Lung (tissue), 11 donors: ENCODE measurements at regions not wholly inside any gene's neighbourhood (a gene's known extent, or its start where the extent isn't known, plus 50 kb on each side); places are given as distances from the start of the nearest gene placed in this dataset.

Experiments
- ATAC-seq: fragments of 200-7000 bp; cut with Tn5 transposase; one replicate; pipeline ENCODE4 v1.9.1; 2020; ENCODE audit warnings: moderate number of reproducible peaks; ENCODE audit not compliant: insufficient read depth, low FRiP score
- DNase-seq, 3 donors: peaks; one replicate each; pipeline ENCODE4 v3.0.0-alpha.2; 2013 to 2017
- H3K27ac ChIP-seq, 2 donors: one replicate each; pipeline ENCODE4 v1.5.1; 2013; ENCODE audit warnings: mild to moderate bottlenecking in 2 of 2, moderate library complexity in 2 of 2, control low read depth in 1 of 2, inconsistent platforms in 1 of 2, low read depth in 1 of 2, low read length in 1 of 2
- H3K27me3 ChIP-seq, 3 donors: one replicate each; pipeline ENCODE4 v1.5.1; 2013; ENCODE audit warnings: low read length in 2 of 3; ENCODE audit not compliant: control insufficient read depth in 3 of 3, insufficient read depth in 3 of 3
- H3K36me3 ChIP-seq, 4 donors: one replicate each; pipeline ENCODE4 v1.5.1; 2013; ENCODE audit warnings: low read length in 4 of 4, mild to moderate bottlenecking in 1 of 4, moderate library complexity in 1 of 4; ENCODE audit not compliant: control insufficient read depth in 4 of 4, insufficient read depth in 4 of 4
- H3K4me1 ChIP-seq, 5 donors: one replicate each; pipeline ENCODE4 v1.5.1; 2013; ENCODE audit warnings: low read length in 5 of 5, mild to moderate bottlenecking in 2 of 5, moderate library complexity in 1 of 5; ENCODE audit not compliant: control insufficient read depth in 5 of 5, insufficient read depth in 5 of 5
- H3K4me3 ChIP-seq: one replicate; pipeline ENCODE4 v1.5.1; 2013; ENCODE audit warnings: mild to moderate bottlenecking, control low read depth, moderate library complexity
- H3K9ac ChIP-seq, 2 donors: one replicate each; pipeline ENCODE4 v1.5.1; 2013; ENCODE audit warnings: low read length in 2 of 2, control low read depth in 1 of 2; ENCODE audit not compliant: insufficient read depth in 1 of 2
- H3K9me3 ChIP-seq, 4 donors: one replicate each; pipeline ENCODE4 v1.5.1; 2013; ENCODE audit warnings: low read length in 3 of 4, mild to moderate bottlenecking in 1 of 4, moderate library complexity in 1 of 4; ENCODE audit not compliant: control insufficient read depth in 4 of 4, insufficient read depth in 3 of 4
- WGBS, 2 donors: extraction: QIAGEN DNeasy Blood & Tissue Kit; methylation state at CpG; one replicate each; pipeline ENCODE4 v1.1.7; 2013; 5-methylcytosine and 5-hydroxymethylcytosine counted together
- TF ChIP-seq, protein P1 (sequence below): IDR thresholded peaks from 2 replicates; pipeline ENCODE4 v1.5.1; 2012; ENCODE audit warnings: mild to moderate bottlenecking; ENCODE audit errors: control extremely low read depth, extremely low read depth
- donor health status: control.
- donor health status: control.
- donor health status: Bipolar disorder and iron deficiency.
- donor health status: healthy.
- donor health status: DM: yes; HTN: yes; CAD: no.

- no peak for DNase-seq
- H3K27me3 ChIP-seq = no peaks in the 10 kb centered on the region
- H3K36me3 ChIP-seq = no peaks in the 10 kb centered on the region
- WGBS, 2 donors = 77 to 83% methylated on average over 7 of the region's 7 CpGs
- H3K9ac ChIP-seq = no peak overlapping the region
- H3K27ac ChIP-seq = no peak overlapping the region
- no peak for ATAC-seq
- H3K4me1 ChIP-seq = no peaks in the 10 kb centered on the region
- TF ChIP-seq, protein P1, sequence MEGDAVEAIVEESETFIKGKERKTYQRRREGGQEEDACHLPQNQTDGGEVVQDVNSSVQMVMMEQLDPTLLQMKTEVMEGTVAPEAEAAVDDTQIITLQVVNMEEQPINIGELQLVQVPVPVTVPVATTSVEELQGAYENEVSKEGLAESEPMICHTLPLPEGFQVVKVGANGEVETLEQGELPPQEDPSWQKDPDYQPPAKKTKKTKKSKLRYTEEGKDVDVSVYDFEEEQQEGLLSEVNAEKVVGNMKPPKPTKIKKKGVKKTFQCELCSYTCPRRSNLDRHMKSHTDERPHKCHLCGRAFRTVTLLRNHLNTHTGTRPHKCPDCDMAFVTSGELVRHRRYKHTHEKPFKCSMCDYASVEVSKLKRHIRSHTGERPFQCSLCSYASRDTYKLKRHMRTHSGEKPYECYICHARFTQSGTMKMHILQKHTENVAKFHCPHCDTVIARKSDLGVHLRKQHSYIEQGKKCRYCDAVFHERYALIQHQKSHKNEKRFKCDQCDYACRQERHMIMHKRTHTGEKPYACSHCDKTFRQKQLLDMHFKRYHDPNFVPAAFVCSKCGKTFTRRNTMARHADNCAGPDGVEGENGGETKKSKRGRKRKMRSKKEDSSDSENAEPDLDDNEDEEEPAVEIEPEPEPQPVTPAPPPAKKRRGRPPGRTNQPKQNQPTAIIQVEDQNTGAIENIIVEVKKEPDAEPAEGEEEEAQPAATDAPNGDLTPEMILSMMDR = no peak
- no peaks in the 10 kb centered on the region for H3K9me3 ChIP-seq
- no peak overlapping the region for H3K4me3 ChIP-seq
Measured at GRCh38 chr6:98695091-98695801, 139.1 kb upstream of the POU3F2 start.

- ATAC-seq (no peak), DNase-seq (no peak)
- Histone ChIP-seq H3K9ac (no peak overlapping the region), H3K27ac (no peak overlapping the region), H3K4me3 (no peak overlapping the region), H3K36me3 (no peaks in the 10 kb centered on the region), H3K4me1 (no peaks in the 10 kb centered on the region), H3K9me3 (peaks cover 0 to 3% (median 0%) of the 10 kb centered on the region in 4 donors), H3K27me3 (no peaks in the 10 kb centered on the region)
- TF ChIP-seq, protein P1 = no peak
Measured at GRCh38 chr6:98711380-98711779, 123.0 kb upstream of the POU3F2 start.

DNA sequence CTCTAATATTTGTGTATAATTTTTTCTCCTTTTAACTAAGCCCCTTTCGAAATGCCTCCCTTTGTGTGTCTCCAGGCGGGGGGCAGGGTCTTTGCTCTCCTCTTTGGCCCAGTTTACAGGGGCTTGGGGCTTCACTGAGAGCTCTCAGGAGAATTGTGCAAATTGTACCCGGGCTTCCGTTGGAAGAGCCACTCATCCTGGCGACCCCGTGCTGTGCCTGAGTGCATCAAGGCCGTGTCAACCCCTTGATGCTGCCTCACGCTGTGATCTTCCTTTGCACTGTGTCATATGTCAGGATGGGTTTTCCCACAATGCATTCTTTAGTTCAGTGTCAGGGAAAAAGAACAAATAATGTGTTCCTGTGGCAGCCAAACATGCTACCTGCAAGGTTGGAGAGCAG lies 118.0 kb upstream of the POU3F2 start:
- no peak overlapping the region for H3K9ac ChIP-seq
- DNase-seq = no peak
- no peak for ATAC-seq
- no peaks in the 10 kb centered on the region for H3K27me3 ChIP-seq
- no peaks in the 10 kb centered on the region for H3K36me3 ChIP-seq
- TF ChIP-seq, protein P1 = no peak
- H3K4me3 ChIP-seq = no peak overlapping the region
- H3K4me1 ChIP-seq = no peaks in the 10 kb centered on the region
- 12 to 13% methylated on average over 8 of the region's 8 CpGs for WGBS, 2 donors
- H3K9me3 ChIP-seq = peaks cover 0 to 2% (median 0%) of the 10 kb centered on the region in 4 donors
- H3K27ac ChIP-seq = no peak overlapping the region
